ENCODE measurements at regions not wholly inside any gene's neighbourhood (a gene's known extent, or its start where the extent isn't known, plus 50 kb on each side); places are given as distances from the start of the nearest gene placed in this dataset.
"Not testable (repeated sequence)": the region's sequence is repeated elsewhere in the genome, so short reads cannot be mapped to it uniquely, and the experiment has no call there.

- peak; percentile 17 to 72 for DNase-seq
These were observed 115.5 kb upstream of the GNAI1 start for GRCh38 chr7:80018941-80019808.

GRCh38 chr7:80017101-80017698, 117.4 kb upstream of the GNAI1 start:
- no peak for DNase-seq

- no peak for DNase-seq
These were observed 120.1 kb upstream of the GNAI1 start for GRCh38 chr7:80014511-80014910.

- DNase-seq: no peak
These were observed 126.6 kb upstream of the GNAI1 start for GRCh38 chr7:80008039-80008438.

- no peak for DNase-seq
These were observed 131.8 kb upstream of the GNAI1 start for GRCh38 chr7:80002865-80003264.

- DNase-seq: no peak
These were observed 136.3 kb upstream of the GNAI1 start for GRCh38 chr7:79998363-79998762.

GRCh38 chr7:79997345-79997744, 137.3 kb upstream of the GNAI1 start:
- DNase-seq: no peak

GRCh38 chr7:79995741-79996140, 138.9 kb upstream of the GNAI1 start:
- not testable (repeated sequence) for DNase-seq

GRCh38 chr7:79988653-79989052, 146.0 kb upstream of the GNAI1 start:
- no peak for DNase-seq

- DNase-seq: no peak
These were observed 150.4 kb upstream of the GNAI1 start for GRCh38 chr7:79984210-79984609.

- DNase-seq: no peak
These were observed 152.4 kb upstream of the GNAI1 start for GRCh38 chr7:79982141-79982770.

- DNase-seq: no peak
These were observed 154.3 kb upstream of the GNAI1 start for GRCh38 chr7:79980376-79980775.

- no peak for DNase-seq
These were observed 155.2 kb upstream of the GNAI1 start for GRCh38 chr7:79979437-79979836.

GRCh38 chr7:79977481-79977880, 157.2 kb upstream of the GNAI1 start:
- no peak for DNase-seq

GRCh38 chr7:79976711-79977020, 158.0 kb upstream of the GNAI1 start:
- not testable (repeated sequence) for DNase-seq

- DNase-seq: not testable (repeated sequence)
These were observed 158.5 kb upstream of the GNAI1 start for GRCh38 chr7:79975986-79976710.

GRCh38 chr7:79973455-79973854, 161.2 kb upstream of the GNAI1 start:
- DNase-seq: no peak

GRCh38 chr7:79971058-79971457, 163.6 kb upstream of the GNAI1 start:
- no peak for DNase-seq

GRCh38 chr7:79968894-79969293, 165.7 kb upstream of the GNAI1 start:
- DNase-seq: no peak

- no peak for DNase-seq
These were observed 166.5 kb upstream of the GNAI1 start for GRCh38 chr7:79968077-79968648.

GRCh38 chr7:79965946-79966345, 168.7 kb upstream of the GNAI1 start:
- DNase-seq: no peak

GRCh38 chr7:79964463-79964862, 170.2 kb upstream of the GNAI1 start:
- DNase-seq: no peak

GRCh38 chr7:79953130-79953529, 181.5 kb upstream of the GNAI1 start:
- no peak for DNase-seq
